ENCODE measurements at regions not wholly inside any gene's neighbourhood (a gene's known extent, or its start where the extent isn't known, plus 50 kb on each side); places are given as distances from the start of the nearest gene placed in this dataset.

DNA sequence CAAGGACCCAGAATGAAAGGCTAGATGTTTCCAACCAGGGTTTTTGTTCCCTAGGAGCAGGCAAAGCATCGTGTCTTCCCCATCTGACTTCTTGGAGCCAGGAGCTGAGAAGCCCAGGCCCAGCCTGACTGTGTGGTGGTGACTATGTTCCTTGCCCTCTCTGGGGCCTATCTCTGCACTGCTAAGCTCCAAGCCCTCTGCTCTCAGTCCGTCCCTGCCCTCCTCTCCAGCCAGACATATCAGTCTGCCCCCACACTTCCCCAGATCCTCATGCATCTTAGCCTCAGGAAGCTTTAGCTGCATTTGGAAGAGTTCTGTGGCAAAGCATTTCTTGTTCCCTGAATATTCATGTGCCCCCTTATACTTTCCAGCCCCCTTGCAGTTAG is 196.6 kb downstream of the CYP26B1 start:
- Histone ChIP-seq H3K4me1 (replicated peaks) (no peaks in the 10 kb centered on the region), H3K27me3 (replicated peaks; ENCODE audit: insufficient read depth) (no peaks in the 10 kb centered on the region), H3K27ac (no peak overlapping the region), H3K4me3 (no peak overlapping the region), H3K36me3 (no peaks in the 10 kb centered on the region), H3K9me3 (no peaks in the 10 kb centered on the region)
- 83% methylated on average over 2 of the region's 2 CpGs for WGBS
- intact Hi-C loops (cut with DNase I) = no loop called here
- TF ChIP-seq, protein P1, sequence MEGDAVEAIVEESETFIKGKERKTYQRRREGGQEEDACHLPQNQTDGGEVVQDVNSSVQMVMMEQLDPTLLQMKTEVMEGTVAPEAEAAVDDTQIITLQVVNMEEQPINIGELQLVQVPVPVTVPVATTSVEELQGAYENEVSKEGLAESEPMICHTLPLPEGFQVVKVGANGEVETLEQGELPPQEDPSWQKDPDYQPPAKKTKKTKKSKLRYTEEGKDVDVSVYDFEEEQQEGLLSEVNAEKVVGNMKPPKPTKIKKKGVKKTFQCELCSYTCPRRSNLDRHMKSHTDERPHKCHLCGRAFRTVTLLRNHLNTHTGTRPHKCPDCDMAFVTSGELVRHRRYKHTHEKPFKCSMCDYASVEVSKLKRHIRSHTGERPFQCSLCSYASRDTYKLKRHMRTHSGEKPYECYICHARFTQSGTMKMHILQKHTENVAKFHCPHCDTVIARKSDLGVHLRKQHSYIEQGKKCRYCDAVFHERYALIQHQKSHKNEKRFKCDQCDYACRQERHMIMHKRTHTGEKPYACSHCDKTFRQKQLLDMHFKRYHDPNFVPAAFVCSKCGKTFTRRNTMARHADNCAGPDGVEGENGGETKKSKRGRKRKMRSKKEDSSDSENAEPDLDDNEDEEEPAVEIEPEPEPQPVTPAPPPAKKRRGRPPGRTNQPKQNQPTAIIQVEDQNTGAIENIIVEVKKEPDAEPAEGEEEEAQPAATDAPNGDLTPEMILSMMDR (IDR thresholded peaks at IDR 0.05) = no peak
- no peak for TF ChIP-seq POLR2A (IDR thresholded peaks at IDR 0.05)
- no peak for TF ChIP-seq POLR2AphosphoS5 (IDR thresholded peaks at IDR 0.05)
- DNase-seq (ENCODE audit: low spot score) = no peak

DNA sequence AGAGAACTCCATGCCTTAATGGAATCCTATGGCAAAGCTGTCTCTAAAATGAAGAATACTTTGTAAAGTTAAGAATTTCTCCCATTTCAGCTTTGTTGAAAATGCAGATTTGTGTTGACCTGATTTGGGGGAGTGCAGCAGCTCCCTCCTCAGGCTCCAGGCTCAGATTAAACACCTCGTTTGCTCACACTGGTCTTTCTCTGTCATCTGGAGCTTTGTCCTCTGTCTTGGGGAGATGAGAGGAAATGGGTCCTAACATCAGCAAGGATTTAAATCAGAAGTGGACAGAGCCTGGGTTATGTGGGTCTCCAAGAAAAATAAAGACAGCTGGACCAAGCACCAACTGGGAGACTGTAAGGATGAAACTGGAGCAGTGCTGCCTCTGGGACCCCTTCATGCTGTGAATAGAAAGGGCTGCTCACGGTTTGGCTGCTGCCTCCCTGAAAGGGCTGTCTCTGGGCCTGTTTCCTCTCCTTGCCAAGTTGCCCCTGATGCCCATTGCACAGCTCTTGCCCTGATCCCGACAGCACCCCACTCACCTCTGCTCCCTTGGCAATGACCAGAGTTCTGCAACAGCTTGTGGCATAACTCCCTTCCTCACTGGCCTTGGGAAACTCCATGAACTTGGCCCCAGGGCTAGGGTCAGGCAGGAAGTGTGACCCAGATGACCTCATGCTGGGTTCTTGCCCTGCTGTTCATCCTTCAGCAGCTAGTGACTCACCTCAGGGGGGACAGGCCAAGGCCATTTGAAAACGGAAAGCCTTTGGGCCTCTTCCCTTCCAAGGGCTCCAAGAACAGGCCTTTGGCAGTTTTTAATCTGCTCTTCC is 197.2 kb downstream of the CYP26B1 start:
- TF ChIP-seq POLR2A (IDR thresholded peaks at IDR 0.05) (no peak), POLR2AphosphoS5 (IDR thresholded peaks at IDR 0.05) (no peak)
- TF ChIP-seq, protein P1 (IDR thresholded peaks at IDR 0.05) = no peak
- DNase-seq (ENCODE audit: low spot score) = no peak
- Histone ChIP-seq H3K27me3 (replicated peaks; ENCODE audit: insufficient read depth) (no peaks in the 10 kb centered on the region), H3K36me3 (no peaks in the 10 kb centered on the region), H3K4me3 (no peak overlapping the region), H3K4me1 (replicated peaks) (no peaks in the 10 kb centered on the region), H3K9me3 (no peaks in the 10 kb centered on the region), H3K27ac (no peak overlapping the region)
- 77% methylated on average over 4 of the region's 4 CpGs for WGBS
- intact Hi-C loops (cut with DNase I) = no loop called here

DNA sequence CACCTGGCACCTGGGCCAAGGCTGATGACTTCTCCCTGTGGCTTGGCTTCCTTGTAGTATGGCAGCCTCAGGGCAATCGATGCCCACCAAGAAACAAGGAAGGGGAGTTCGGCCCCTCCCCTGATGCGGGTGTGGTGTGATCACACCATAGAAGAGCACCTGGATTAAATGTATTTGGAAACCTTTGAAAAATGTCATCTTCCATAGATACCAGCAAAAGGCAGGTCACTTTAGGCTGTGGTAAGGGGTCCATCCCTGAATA is 198.2 kb downstream of the CYP26B1 start:
- 94% methylated on average over 3 of the region's 3 CpGs for WGBS

DNA sequence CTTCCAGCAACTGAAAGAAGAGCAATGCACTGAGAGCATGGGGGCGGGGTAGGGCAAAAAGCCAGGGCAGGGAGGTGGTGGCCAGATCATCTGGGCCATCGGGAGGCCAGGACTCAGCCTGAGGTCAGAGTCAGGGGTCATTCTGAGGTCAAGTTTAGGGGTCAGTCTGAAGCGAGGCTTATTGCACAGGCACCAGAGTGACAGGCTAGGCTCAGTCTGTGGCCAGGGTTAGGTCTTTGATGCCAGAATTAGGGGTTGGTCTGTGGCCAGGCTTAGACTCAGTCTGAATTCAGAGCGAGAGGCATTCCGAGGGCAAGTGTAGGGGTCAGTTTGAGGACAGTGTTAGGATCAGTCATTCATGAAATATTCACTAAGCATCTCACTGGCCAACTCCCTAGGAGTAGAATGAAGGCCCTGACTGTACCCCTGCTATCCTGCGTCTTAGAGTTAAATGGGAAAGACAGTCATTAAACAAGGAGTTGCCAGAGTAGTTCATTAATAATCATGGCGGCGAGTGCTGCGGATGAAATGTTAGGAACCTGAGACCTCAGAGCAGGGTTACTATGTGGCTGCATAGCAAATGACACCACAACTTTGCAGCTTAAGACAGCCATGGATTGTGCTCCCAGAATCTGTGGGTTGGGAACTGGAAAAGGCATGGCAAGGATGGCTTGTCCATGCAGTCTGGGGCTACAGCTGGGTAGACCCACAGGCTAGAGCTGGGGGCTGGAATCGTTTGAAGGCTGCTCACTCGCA is 198.7 kb downstream of the CYP26B1 start:
- 83% methylated on average over 11 of the region's 11 CpGs for WGBS
- H3K27me3 ChIP-seq (replicated peaks; ENCODE audit: insufficient read depth) = no peaks in the 10 kb centered on the region
- intact Hi-C loops (cut with DNase I) = no loop called here
- no peak overlapping the region for H3K4me3 ChIP-seq
- H3K9me3 ChIP-seq = no peaks in the 10 kb centered on the region
- no peaks in the 10 kb centered on the region for H3K4me1 ChIP-seq (replicated peaks)
- no peak for TF ChIP-seq POLR2AphosphoS5 (IDR thresholded peaks at IDR 0.05)
- TF ChIP-seq, protein P1 (IDR thresholded peaks at IDR 0.05) = no peak
- no peak for TF ChIP-seq POLR2A (IDR thresholded peaks at IDR 0.05)
- no peak overlapping the region for H3K27ac ChIP-seq
- no peaks in the 10 kb centered on the region for H3K36me3 ChIP-seq
- no peak for DNase-seq (ENCODE audit: low spot score)

More for the DNA sequence above, 198.2 kb downstream of the CYP26B1 start:
- no peak overlapping the region for H3K4me3 ChIP-seq
- no peak for DNase-seq (ENCODE audit: low spot score)
- no peaks in the 10 kb centered on the region for H3K9me3 ChIP-seq
- no peak overlapping the region for H3K27ac ChIP-seq
- intact Hi-C loops (cut with DNase I) = no loop called here
- no peaks in the 10 kb centered on the region for H3K27me3 ChIP-seq (replicated peaks; ENCODE audit: insufficient read depth)
- no peak for TF ChIP-seq POLR2AphosphoS5 (IDR thresholded peaks at IDR 0.05)
- TF ChIP-seq POLR2A (IDR thresholded peaks at IDR 0.05) = no peak
- TF ChIP-seq, protein P1 (IDR thresholded peaks at IDR 0.05) = no peak
- H3K36me3 ChIP-seq = no peaks in the 10 kb centered on the region
- H3K4me1 ChIP-seq (replicated peaks) = no peaks in the 10 kb centered on the region

DNA sequence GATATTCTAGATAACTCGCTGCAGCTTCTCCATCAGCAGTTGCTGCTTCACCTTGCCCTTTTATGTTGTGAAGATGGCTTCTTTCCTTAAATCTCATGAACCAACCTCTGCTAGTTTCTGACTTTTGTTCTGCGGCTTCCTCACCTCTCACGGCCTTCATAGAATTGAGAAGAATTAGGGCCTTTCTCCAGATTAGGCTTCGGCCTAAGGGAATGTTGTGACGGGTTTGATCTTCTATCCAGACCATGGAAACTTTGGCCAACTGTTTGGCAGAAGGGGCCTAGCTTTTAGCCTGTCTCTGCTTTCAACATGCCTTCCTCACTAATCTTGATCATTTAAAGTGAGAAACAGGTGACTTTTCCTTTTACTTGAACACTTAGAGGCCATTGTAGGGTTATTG is 199.9 kb downstream of the CYP26B1 start:
- H3K27me3 ChIP-seq (replicated peaks; ENCODE audit: insufficient read depth) = no peaks in the 10 kb centered on the region
- WGBS = over 99% methylated on average over 5 of the region's 5 CpGs
- no peaks in the 10 kb centered on the region for H3K4me1 ChIP-seq (replicated peaks)
- DNase-seq (ENCODE audit: low spot score) = peak; percentile 1
- intact Hi-C loops (cut with DNase I) = no loop called here
- no peaks in the 10 kb centered on the region for H3K9me3 ChIP-seq
- H3K36me3 ChIP-seq = no peaks in the 10 kb centered on the region
- H3K4me3 ChIP-seq = no peak overlapping the region
- no peak overlapping the region for H3K27ac ChIP-seq
- TF ChIP-seq, protein P1 (IDR thresholded peaks at IDR 0.05) = no peak
- TF ChIP-seq POLR2A (IDR thresholded peaks at IDR 0.05) (no peak), POLR2AphosphoS5 (IDR thresholded peaks at IDR 0.05) (no peak)

Measured in prostate gland (tissue), 2 donors.